ENCODE measurements at regions not wholly inside any gene's neighbourhood (a gene's known extent, or its start where the extent isn't known, plus 50 kb on each side); places are given as distances from the start of the nearest gene placed in this dataset.

- DNase-seq (ENCODE audit: low read depth) = no peak
- TF ChIP-seq CTCF (conservative IDR thresholded peaks at IDR 0.05; ENCODE audit: low read depth, low read length) = no peak
- H3K4me3 ChIP-seq (ENCODE audit: low read depth, low read length) = no peak overlapping the region
These were observed 126.7 kb upstream of the TSPAN5 start for GRCh38 chr4:98784947-98785706.

GRCh38 chr4:98781641-98782357, 123.4 kb upstream of the TSPAN5 start:
- TF ChIP-seq CTCF (conservative IDR thresholded peaks at IDR 0.05; ENCODE audit: low read depth, low read length) = no peak
- DNase-seq (ENCODE audit: low read depth) = no peak

GRCh38 chr4:98780926-98781325, 122.5 kb upstream of the TSPAN5 start:
- TF ChIP-seq CTCF (conservative IDR thresholded peaks at IDR 0.05; ENCODE audit: low read depth, low read length) = no peak
- DNase-seq (ENCODE audit: low read depth) = no peak
- H3K4me3 ChIP-seq (ENCODE audit: low read depth, low read length) = no peak overlapping the region

More at GRCh38 chr4:98781641-98782357, 123.4 kb upstream of the TSPAN5 start:
- H3K4me3 ChIP-seq (ENCODE audit: low read depth, low read length) = no peak overlapping the region

- no peak overlapping the region for H3K4me3 ChIP-seq (ENCODE audit: low read depth, low read length)
- DNase-seq (ENCODE audit: low read depth) = peak; percentile 13
- no peak for TF ChIP-seq CTCF (conservative IDR thresholded peaks at IDR 0.05; ENCODE audit: low read depth, low read length)
These were observed 120.7 kb upstream of the TSPAN5 start for GRCh38 chr4:98779088-98779487.

- H3K4me3 ChIP-seq (ENCODE audit: low read depth, low read length) = no peak overlapping the region
- TF ChIP-seq CTCF (conservative IDR thresholded peaks at IDR 0.05; ENCODE audit: low read depth, low read length) = no peak
- DNase-seq (ENCODE audit: low read depth) = peak; percentile 91
These were observed 119.8 kb upstream of the TSPAN5 start for GRCh38 chr4:98778206-98778605.

GRCh38 chr4:98775672-98776071, 117.3 kb upstream of the TSPAN5 start:
- TF ChIP-seq CTCF (conservative IDR thresholded peaks at IDR 0.05; ENCODE audit: low read depth, low read length) = no peak
- no peak overlapping the region for H3K4me3 ChIP-seq (ENCODE audit: low read depth, low read length)
- DNase-seq (ENCODE audit: low read depth) = no peak
